Gastrocnemius medialis (tissue), 4 donors: ENCODE measurements at regions not wholly inside any gene's neighbourhood (a gene's known extent, or its start where the extent isn't known, plus 50 kb on each side); places are given as distances from the start of the nearest gene placed in this dataset.

ENCODE experiments used
- POLR2A ChIP-seq, 2 donors: fragments of 450-650 bp; IDR thresholded peaks; one replicate each; pipeline ENCODE4 v1.6.1; 2017; ENCODE audit warnings: antibody characterized with exemption in 2 of 2, mild to moderate bottlenecking in 2 of 2, moderate library complexity in 2 of 2
- TF ChIP-seq, protein P1 (sequence below), 5 experiments: fragments of 450-650 bp in 3 of 5; fragments of 200-600 bp in 2 of 5; sonication (generic) in 2 of 5; IDR thresholded peaks in 4 of 5; conservative IDR thresholded peaks in 1 of 5; 1 replicate in 4 of 5; 2 replicates in 1 of 5; pipeline ENCODE4 v1.5.1; 2016 to 2019; ENCODE audit warnings: antibody characterized with exemption in 5 of 5, mild to moderate bottlenecking in 3 of 5, moderate library complexity in 3 of 5

DNA sequence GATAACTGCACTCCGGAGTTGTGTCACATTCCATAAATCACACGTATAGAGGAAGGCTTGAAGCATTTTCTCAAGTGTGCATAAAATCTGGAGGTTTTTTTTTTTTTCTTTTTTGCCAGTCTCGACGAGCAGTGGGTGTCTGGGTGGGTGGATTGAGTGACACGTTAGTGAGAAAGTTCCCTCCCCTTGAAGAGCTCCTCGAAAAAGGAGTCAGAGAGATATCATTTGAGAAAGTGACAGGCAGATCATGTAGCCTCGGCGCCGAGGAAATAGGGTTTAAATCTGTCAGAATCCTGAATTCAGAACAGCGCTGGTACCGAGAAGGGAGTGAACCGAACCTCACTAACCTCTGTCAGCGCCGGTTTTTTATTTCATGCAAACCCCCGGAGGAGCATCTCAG, 269.5 kb upstream of the ARID1B start:
- TF ChIP-seq, protein P1, sequence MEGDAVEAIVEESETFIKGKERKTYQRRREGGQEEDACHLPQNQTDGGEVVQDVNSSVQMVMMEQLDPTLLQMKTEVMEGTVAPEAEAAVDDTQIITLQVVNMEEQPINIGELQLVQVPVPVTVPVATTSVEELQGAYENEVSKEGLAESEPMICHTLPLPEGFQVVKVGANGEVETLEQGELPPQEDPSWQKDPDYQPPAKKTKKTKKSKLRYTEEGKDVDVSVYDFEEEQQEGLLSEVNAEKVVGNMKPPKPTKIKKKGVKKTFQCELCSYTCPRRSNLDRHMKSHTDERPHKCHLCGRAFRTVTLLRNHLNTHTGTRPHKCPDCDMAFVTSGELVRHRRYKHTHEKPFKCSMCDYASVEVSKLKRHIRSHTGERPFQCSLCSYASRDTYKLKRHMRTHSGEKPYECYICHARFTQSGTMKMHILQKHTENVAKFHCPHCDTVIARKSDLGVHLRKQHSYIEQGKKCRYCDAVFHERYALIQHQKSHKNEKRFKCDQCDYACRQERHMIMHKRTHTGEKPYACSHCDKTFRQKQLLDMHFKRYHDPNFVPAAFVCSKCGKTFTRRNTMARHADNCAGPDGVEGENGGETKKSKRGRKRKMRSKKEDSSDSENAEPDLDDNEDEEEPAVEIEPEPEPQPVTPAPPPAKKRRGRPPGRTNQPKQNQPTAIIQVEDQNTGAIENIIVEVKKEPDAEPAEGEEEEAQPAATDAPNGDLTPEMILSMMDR (IDR thresholded peaks at IDR 0.05 in 4 of 5, conservative IDR thresholded peaks at IDR 0.05 in 1 of 5), result no peak
- no peak for TF ChIP-seq POLR2A (IDR thresholded peaks at IDR 0.05)
